ENCODE measurements at regions not wholly inside any gene's neighbourhood (a gene's known extent, or its start where the extent isn't known, plus 50 kb on each side); places are given as distances from the start of the nearest gene placed in this dataset.

DNA sequence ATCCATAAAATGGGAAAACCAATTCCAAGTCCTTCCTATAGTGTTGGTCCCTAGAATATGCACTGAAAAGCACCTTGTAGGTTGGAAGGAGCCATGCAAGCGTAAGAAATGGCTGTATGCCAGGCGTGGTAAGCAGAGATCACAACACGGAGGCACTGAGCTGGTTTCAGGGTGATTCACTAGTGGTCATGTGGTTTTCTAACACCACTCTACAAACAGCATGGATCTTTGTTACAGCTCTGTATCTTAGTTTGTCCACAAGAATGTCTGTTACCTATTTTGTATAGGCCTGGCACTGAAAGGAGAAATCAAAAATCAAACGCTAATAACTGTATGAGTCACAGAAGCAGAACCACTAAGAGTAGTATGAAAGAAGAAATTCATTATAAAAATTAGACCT, 71.9 kb downstream of the MAGEB17 start:
- no peak for TF ChIP-seq POLR2A (IDR thresholded peaks at IDR 0.05)
- TF ChIP-seq, protein P1, sequence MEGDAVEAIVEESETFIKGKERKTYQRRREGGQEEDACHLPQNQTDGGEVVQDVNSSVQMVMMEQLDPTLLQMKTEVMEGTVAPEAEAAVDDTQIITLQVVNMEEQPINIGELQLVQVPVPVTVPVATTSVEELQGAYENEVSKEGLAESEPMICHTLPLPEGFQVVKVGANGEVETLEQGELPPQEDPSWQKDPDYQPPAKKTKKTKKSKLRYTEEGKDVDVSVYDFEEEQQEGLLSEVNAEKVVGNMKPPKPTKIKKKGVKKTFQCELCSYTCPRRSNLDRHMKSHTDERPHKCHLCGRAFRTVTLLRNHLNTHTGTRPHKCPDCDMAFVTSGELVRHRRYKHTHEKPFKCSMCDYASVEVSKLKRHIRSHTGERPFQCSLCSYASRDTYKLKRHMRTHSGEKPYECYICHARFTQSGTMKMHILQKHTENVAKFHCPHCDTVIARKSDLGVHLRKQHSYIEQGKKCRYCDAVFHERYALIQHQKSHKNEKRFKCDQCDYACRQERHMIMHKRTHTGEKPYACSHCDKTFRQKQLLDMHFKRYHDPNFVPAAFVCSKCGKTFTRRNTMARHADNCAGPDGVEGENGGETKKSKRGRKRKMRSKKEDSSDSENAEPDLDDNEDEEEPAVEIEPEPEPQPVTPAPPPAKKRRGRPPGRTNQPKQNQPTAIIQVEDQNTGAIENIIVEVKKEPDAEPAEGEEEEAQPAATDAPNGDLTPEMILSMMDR (IDR thresholded peaks at IDR 0.05): no peak

Data from thyroid gland (tissue), 4 donors.